Neural cell (in vitro differentiated cells): ENCODE measurements at regions not wholly inside any gene's neighbourhood (a gene's known extent, or its start where the extent isn't known, plus 50 kb on each side); places are given as distances from the start of the nearest gene placed in this dataset.
"Not testable (repeated sequence)": the region's sequence is repeated elsewhere in the genome, so short reads cannot be mapped to it uniquely, and the experiment has no call there.

Experiments
- EP300 ChIP-seq: fragments of 450-650 bp; conservative IDR thresholded peaks from 2 replicates; pipeline ENCODE4 v1.6.1; 2014; ENCODE audit warnings: antibody characterized with exemption, mild to moderate bottlenecking, moderate library complexity; ENCODE audit not compliant: poor library complexity, severe bottlenecking
- EZH2 ChIP-seq: fragments of 200-600, 300-800 bp; shearing (Covaris generic), sonication (generic); IDR thresholded peaks from 2 replicates; pipeline ENCODE4 v1.6.1; 2014; ENCODE audit warnings: antibody characterized with exemption, low read length, borderline replicate concordance, mild to moderate bottlenecking; ENCODE audit not compliant: insufficient read depth, poor library complexity, severe bottlenecking
- MXI1 ChIP-seq: fragments of 450-650 bp; conservative IDR thresholded peaks from 2 replicates; pipeline ENCODE4 v1.6.1; 2014; ENCODE audit warnings: antibody characterized with exemption, mild to moderate bottlenecking; ENCODE audit not compliant: poor library complexity, severe bottlenecking
- SMC3 ChIP-seq: fragments of 450-650 bp; conservative IDR thresholded peaks from 2 replicates; pipeline ENCODE4 v1.6.1; 2014; ENCODE audit warnings: antibody characterized with exemption, mild to moderate bottlenecking, moderate library complexity; ENCODE audit not compliant: poor library complexity
- TAF1 ChIP-seq: IDR thresholded peaks from 2 replicates; pipeline ENCODE4 v1.6.1; 2012; ENCODE audit warnings: low read depth
- TF ChIP-seq, protein P1 (sequence below): fragments of 450-650 bp; IDR thresholded peaks from 2 replicates; pipeline ENCODE4 v1.5.1; 2014; ENCODE audit warnings: antibody characterized with exemption, mild to moderate bottlenecking, moderate library complexity; ENCODE audit not compliant: poor library complexity, severe bottlenecking
- TF ChIP-seq, protein P2 (sequence below): IDR thresholded peaks from 2 replicates; pipeline ENCODE4 v1.6.1; 2012; ENCODE audit warnings: borderline replicate concordance

DNA sequence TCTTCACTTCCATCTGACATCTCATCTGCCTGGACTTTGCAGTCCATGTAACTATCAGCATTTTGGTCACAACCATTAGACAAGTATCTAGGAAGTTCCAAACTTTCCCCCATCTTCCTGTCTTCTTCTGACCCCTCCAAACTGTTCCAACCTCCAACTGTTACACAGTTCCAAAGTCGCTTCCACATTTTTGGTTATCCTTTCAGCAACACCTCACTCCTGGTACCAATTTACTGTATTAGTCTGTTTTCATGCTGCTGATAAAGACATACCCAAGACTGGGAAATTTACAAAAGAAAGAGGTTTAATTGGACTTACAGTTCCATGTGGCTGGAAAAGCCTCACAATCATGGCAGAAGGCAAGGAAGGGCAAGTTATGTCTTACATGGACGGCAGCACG lies 143.4 kb upstream of the OR4E1 start:
- TF ChIP-seq, protein P1, sequence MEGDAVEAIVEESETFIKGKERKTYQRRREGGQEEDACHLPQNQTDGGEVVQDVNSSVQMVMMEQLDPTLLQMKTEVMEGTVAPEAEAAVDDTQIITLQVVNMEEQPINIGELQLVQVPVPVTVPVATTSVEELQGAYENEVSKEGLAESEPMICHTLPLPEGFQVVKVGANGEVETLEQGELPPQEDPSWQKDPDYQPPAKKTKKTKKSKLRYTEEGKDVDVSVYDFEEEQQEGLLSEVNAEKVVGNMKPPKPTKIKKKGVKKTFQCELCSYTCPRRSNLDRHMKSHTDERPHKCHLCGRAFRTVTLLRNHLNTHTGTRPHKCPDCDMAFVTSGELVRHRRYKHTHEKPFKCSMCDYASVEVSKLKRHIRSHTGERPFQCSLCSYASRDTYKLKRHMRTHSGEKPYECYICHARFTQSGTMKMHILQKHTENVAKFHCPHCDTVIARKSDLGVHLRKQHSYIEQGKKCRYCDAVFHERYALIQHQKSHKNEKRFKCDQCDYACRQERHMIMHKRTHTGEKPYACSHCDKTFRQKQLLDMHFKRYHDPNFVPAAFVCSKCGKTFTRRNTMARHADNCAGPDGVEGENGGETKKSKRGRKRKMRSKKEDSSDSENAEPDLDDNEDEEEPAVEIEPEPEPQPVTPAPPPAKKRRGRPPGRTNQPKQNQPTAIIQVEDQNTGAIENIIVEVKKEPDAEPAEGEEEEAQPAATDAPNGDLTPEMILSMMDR, result not testable (repeated sequence)
- not testable (repeated sequence) for TF ChIP-seq EP300, SMC3, MXI1, EZH2, TAF1
- TF ChIP-seq, protein P2, sequence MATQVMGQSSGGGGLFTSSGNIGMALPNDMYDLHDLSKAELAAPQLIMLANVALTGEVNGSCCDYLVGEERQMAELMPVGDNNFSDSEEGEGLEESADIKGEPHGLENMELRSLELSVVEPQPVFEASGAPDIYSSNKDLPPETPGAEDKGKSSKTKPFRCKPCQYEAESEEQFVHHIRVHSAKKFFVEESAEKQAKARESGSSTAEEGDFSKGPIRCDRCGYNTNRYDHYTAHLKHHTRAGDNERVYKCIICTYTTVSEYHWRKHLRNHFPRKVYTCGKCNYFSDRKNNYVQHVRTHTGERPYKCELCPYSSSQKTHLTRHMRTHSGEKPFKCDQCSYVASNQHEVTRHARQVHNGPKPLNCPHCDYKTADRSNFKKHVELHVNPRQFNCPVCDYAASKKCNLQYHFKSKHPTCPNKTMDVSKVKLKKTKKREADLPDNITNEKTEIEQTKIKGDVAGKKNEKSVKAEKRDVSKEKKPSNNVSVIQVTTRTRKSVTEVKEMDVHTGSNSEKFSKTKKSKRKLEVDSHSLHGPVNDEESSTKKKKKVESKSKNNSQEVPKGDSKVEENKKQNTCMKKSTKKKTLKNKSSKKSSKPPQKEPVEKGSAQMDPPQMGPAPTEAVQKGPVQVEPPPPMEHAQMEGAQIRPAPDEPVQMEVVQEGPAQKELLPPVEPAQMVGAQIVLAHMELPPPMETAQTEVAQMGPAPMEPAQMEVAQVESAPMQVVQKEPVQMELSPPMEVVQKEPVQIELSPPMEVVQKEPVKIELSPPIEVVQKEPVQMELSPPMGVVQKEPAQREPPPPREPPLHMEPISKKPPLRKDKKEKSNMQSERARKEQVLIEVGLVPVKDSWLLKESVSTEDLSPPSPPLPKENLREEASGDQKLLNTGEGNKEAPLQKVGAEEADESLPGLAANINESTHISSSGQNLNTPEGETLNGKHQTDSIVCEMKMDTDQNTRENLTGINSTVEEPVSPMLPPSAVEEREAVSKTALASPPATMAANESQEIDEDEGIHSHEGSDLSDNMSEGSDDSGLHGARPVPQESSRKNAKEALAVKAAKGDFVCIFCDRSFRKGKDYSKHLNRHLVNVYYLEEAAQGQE, result not testable (repeated sequence)
